DMS79 treated with DMSO at 0.1 percent for 48 hours (cell line): ENCODE measurements at regions not wholly inside any gene's neighbourhood (a gene's known extent, or its start where the extent isn't known, plus 50 kb on each side); places are given as distances from the start of the nearest gene placed in this dataset.

Experiments
- DNase-seq: peaks from one replicate; lab custom pipeline; 2025; lab: John Stamatoyannopoulos, UW

- no peak for DNase-seq
Measured at GRCh38 chr2:63780518-63781155, 61.1 kb upstream of the UGP2 start.

GRCh38 chr2:63784461-63784860 is 57.2 kb upstream of the UGP2 start:
- no peak for DNase-seq

- no peak for DNase-seq
Measured at GRCh38 chr2:63785096-63785495, 56.6 kb upstream of the UGP2 start.

- no peak for DNase-seq
Measured at GRCh38 chr2:63786471-63786870, 55.2 kb upstream of the UGP2 start.

GRCh38 chr2:63788071-63788470 is 53.6 kb upstream of the UGP2 start:
- no peak for DNase-seq

- no peak for DNase-seq
Measured at GRCh38 chr2:63789338-63790020, 52.2 kb upstream of the UGP2 start.

GRCh38 chr2:63790491-63790890 is 51.2 kb upstream of the UGP2 start:
- DNase-seq: no peak

- DNase-seq: no peak
Measured at GRCh38 chr2:63790906-63791305, 50.8 kb upstream of the UGP2 start.

GRCh38 chr2:63791387-63791786 is 50.3 kb upstream of the UGP2 start:
- DNase-seq: no peak
